Ovary (tissue), 3 donors: ENCODE measurements at regions not wholly inside any gene's neighbourhood (a gene's known extent, or its start where the extent isn't known, plus 50 kb on each side); places are given as distances from the start of the nearest gene placed in this dataset.

Source experiments
- EP300 ChIP-seq: sonication (generic); formaldehyde crosslinking; IDR thresholded peaks from one replicate; pipeline ENCODE4 v1.6.1; 2017; ENCODE audit warnings: antibody characterized with exemption
- TF ChIP-seq, protein P1 (sequence below), 3 donors: fragments of 450-650 bp in 2 of 3; fragments of 200-600 bp in 1 of 3; IDR thresholded peaks; one replicate each; pipeline versions ENCODE4 v1.5.1 to v1.8.0; 2016 to 2022; ENCODE audit warnings: antibody characterized with exemption in 3 of 3, mild to moderate bottlenecking in 1 of 3
- donor health status: DM: no; HTN: no; CAD: no.

DNA sequence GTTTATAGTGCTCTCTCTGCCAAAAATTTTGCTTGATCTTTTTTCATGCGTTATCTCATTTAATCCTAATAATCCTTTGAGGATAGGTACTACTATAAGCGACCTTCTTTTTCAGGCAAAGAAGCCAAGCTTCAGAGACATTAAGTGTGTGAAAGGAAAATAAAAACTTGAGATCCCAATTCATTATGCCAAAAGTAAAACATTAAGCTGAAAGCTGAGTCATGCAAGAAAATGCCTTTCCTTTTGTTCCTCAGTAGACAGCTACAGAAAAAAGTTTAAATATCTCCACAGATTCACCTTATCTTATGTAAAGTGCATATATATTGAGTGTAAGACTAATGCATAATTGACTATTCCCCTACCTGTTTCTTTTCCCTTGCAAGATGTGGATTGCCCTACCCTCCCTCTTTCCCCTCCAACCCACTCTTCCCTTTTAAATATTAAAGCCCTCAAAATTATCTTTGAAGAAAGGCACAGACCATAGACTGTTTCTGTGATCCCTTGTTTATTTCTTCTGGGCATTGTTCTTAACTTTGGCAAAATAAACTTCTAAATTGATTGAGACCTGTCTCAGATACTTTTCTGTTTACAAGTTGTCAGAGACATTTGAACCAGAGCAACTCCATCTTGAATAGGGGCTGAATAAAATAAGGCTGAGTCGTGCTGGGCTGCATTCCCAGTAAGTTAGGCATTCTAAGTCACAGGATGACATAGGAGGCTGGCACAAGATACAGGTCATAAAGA, 1139.9 kb upstream of the LRRN3 start:
- TF ChIP-seq, protein P1, sequence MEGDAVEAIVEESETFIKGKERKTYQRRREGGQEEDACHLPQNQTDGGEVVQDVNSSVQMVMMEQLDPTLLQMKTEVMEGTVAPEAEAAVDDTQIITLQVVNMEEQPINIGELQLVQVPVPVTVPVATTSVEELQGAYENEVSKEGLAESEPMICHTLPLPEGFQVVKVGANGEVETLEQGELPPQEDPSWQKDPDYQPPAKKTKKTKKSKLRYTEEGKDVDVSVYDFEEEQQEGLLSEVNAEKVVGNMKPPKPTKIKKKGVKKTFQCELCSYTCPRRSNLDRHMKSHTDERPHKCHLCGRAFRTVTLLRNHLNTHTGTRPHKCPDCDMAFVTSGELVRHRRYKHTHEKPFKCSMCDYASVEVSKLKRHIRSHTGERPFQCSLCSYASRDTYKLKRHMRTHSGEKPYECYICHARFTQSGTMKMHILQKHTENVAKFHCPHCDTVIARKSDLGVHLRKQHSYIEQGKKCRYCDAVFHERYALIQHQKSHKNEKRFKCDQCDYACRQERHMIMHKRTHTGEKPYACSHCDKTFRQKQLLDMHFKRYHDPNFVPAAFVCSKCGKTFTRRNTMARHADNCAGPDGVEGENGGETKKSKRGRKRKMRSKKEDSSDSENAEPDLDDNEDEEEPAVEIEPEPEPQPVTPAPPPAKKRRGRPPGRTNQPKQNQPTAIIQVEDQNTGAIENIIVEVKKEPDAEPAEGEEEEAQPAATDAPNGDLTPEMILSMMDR (IDR thresholded peaks at IDR 0.05): no peak
- no peak for TF ChIP-seq EP300
